HepG2 (cell line): ENCODE measurements at regions not wholly inside any gene's neighbourhood (a gene's known extent, or its start where the extent isn't known, plus 50 kb on each side); places are given as distances from the start of the nearest gene placed in this dataset.

Source experiments
- AGO1 ChIP-seq: fragments of 200-400 bp; formaldehyde crosslinking; IDR thresholded peaks from 2 replicates; pipeline ENCODE4 v1.6.1; 2017; ENCODE audit warnings: mild to moderate bottlenecking, low read depth, low read length, moderate library complexity; ENCODE audit not compliant: poor library complexity, severe bottlenecking
- ARID2 ChIP-seq: sonication (generic); formaldehyde crosslinking; IDR thresholded peaks from 2 replicates; pipeline ENCODE4 v1.8.1; 2022; ENCODE audit warnings: mild to moderate bottlenecking, missing genetic modification reagents, borderline replicate concordance
- BCL6 ChIP-seq: IDR thresholded peaks from 2 replicates; pipeline ENCODE4 v1.6.1; 2016; ENCODE audit warnings: missing genetic modification reagents, missing compliant biosample characterization
- EHMT2 ChIP-seq: fragments of 200-600 bp; sonication (generic); IDR thresholded peaks from 2 replicates; pipeline ENCODE4 v1.7.0; 2017; ENCODE audit warnings: antibody characterized with exemption, low read depth, low read length, borderline replicate concordance
- FOXA1 ChIP-seq, 2 experiments: fragments of 450-650 bp in 1 of 2; sonication (generic) in 1 of 2; formaldehyde crosslinking in 1 of 2; IDR thresholded peaks; 2 replicates each; pipeline versions ENCODE4 v1.4.0 to v1.6.1; 2016 to 2020; ENCODE audit warnings: missing genetic modification reagents in 1 of 2
- KAT2B ChIP-seq: fragments of 150-350 bp; IDR thresholded peaks from 2 replicates; pipeline ENCODE4 v1.6.1; 2014; ENCODE audit warnings: low read depth, low read length, borderline replicate concordance
- KLF13 ChIP-seq: sonication (generic); formaldehyde crosslinking; IDR thresholded peaks from 2 replicates; pipeline ENCODE4 v1.4.0; 2020; ENCODE audit warnings: mild to moderate bottlenecking, missing genetic modification reagents
- MED1 ChIP-seq: sonication (generic); formaldehyde crosslinking; IDR thresholded peaks from 2 replicates; pipeline ENCODE4 v1.4.0; 2020; ENCODE audit warnings: missing genetic modification reagents
- NFATC3 ChIP-seq: sonication (generic); formaldehyde crosslinking; IDR thresholded peaks from 2 replicates; pipeline ENCODE4 v1.5.1; 2020; ENCODE audit warnings: mild to moderate bottlenecking, missing genetic modification reagents
- RFXANK ChIP-seq: IDR thresholded peaks from 2 replicates; pipeline ENCODE4 v1.6.1; 2016
- SNAPC4 ChIP-seq: sonication (generic); formaldehyde crosslinking; IDR thresholded peaks from 2 replicates; pipeline ENCODE4 v1.4.0; 2020; ENCODE audit warnings: mild to moderate bottlenecking, missing genetic modification reagents
- TAF1 ChIP-seq: sonication (generic); formaldehyde crosslinking; IDR thresholded peaks from 2 replicates; pipeline ENCODE4 v1.4.0; 2020; ENCODE audit warnings: missing genetic modification reagents
- ZBTB7A ChIP-seq: sonication (generic); formaldehyde crosslinking; IDR thresholded peaks from 2 replicates; pipeline ENCODE4 v1.8.0; 2022; ENCODE audit warnings: mild to moderate bottlenecking, missing genetic modification reagents
- ZFP36L1 ChIP-seq: sonication (generic); formaldehyde crosslinking; IDR thresholded peaks from 2 replicates; pipeline ENCODE4 v1.8.0; 2022; ENCODE audit warnings: mild to moderate bottlenecking, missing genetic modification reagents, moderate library complexity
- ZFP36L2 ChIP-seq: sonication (generic); formaldehyde crosslinking; IDR thresholded peaks from 2 replicates; pipeline ENCODE4 v1.4.0; 2020; ENCODE audit warnings: missing genetic modification reagents
- ZFX ChIP-seq: sonication (generic); formaldehyde crosslinking; IDR thresholded peaks from 2 replicates; pipeline ENCODE4 v1.4.0; 2020; ENCODE audit warnings: mild to moderate bottlenecking, low read depth, missing genetic modification reagents, moderate library complexity
- ZNF883 ChIP-seq: sonication (generic); formaldehyde crosslinking; IDR thresholded peaks from 2 replicates; pipeline ENCODE4 v1.5.1; 2020; ENCODE audit warnings: mild to moderate bottlenecking, missing genetic modification reagents; ENCODE audit errors: not compliant biosample characterization
- TF ChIP-seq, protein P1 (sequence below): sonication (generic); formaldehyde crosslinking; IDR thresholded peaks from one replicate; pipeline ENCODE4 v1.5.1; 2020; ENCODE audit warnings: mild to moderate bottlenecking, missing genetic modification reagents; ENCODE audit errors: not compliant biosample characterization

DNA sequence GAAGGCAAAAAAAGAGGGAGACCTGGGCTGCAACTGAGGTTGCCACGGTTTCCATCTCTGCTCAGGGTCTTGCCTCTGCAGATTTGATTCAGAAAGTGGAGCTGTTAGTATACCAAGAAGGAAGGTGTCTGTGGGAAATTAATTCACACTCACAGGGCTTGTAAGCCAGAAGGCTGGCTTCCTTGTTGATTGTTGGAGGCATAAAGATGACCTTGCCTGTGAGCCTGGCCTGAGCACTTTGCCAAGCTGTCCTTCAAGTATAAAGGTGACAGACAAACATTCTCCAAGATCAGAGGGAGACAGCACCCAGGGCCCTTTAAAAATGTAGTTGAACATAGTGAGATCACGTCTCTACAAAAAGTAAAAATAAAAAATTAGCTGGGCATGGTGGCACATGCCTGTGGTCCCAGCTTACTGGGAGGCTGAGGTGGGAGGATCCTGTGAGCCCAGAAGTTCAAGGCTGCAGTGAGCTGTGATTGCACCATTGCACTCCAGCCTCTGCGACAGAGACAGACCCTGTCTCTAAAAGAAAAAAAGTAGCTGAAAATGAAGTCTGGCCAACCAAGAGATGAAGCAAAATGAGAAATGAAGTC is 91.2 kb upstream of the UXS1 start (continued):
- TF ChIP-seq, protein P1, sequence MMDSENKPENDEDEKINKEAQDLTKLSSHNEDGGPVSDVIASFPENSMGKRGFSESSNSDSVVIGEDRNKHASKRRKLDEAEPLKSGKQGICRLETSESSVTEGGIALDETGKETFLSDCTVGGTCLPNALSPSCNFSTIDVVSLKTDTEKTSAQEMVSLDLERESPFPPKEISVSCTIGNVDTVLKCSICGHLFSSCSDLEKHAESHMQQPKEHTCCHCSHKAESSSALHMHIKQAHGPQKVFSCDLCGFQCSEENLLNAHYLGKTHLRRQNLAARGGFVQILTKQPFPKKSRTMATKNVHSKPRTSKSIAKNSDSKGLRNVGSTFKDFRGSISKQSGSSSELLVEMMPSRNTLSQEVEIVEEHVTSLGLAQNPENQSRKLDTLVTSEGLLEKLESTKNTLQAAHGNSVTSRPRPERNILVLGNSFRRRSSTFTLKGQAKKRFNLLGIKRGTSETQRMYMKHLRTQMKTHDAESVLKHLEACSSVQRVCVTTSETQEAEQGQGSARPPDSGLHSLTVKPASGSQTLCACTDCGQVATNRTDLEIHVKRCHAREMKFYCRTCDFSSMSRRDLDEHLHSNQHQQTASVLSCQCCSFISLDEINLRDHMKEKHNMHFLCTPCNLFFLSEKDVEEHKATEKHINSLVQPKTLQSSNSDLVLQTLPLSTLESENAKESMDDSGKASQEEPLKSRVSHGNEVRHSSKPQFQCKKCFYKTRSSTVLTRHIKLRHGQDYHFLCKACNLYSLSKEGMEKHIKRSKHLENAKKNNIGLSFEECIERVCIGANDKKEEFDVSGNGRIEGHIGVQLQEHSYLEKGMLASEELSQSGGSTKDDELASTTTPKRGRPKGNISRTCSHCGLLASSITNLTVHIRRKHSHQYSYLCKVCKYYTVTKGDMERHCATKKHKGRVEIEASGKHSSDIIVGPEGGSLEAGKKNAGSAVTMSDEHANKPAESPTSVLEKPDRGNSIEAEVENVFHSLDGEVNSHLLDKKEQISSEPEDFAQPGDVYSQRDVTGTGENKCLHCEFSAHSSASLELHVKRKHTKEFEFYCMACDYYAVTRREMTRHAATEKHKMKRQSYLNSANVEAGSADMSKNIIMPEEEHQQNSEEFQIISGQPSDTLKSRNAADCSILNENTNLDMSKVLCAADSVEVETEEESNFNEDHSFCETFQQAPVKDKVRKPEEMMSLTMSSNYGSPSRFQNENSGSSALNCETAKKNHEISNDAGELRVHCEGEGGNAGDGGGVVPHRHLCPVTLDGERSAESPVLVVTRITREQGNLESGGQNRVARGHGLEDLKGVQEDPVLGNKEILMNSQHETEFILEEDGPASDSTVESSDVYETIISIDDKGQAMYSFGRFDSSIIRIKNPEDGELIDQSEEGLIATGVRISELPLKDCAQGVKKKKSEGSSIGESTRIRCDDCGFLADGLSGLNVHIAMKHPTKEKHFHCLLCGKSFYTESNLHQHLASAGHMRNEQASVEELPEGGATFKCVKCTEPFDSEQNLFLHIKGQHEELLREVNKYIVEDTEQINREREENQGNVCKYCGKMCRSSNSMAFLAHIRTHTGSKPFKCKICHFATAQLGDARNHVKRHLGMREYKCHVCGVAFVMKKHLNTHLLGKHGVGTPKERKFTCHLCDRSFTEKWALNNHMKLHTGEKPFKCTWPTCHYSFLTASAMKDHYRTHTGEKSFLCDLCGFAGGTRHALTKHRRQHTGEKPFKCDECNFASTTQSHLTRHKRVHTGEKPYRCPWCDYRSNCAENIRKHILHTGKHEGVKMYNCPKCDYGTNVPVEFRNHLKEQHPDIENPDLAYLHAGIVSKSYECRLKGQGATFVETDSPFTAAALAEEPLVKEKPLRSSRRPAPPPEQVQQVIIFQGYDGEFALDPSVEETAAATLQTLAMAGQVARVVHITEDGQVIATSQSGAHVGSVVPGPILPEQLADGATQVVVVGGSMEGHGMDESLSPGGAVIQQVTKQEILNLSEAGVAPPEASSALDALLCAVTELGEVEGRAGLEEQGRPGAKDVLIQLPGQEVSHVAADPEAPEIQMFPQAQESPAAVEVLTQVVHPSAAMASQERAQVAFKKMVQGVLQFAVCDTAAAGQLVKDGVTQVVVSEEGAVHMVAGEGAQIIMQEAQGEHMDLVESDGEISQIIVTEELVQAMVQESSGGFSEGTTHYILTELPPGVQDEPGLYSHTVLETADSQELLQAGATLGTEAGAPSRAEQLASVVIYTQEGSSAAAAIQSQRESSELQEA (CRISPR knock-in tag) = no peak
- TF ChIP-seq AGO1 = no peak
- no peak for TF ChIP-seq KLF13 (CRISPR knock-in tag)
- TF ChIP-seq TAF1 (CRISPR knock-in tag) = peak; percentile 23; the same call in 1 of the 2 replicates
- TF ChIP-seq MED1 (CRISPR knock-in tag) = peak; percentile 66; the same call in 1 of the 2 replicates
- TF ChIP-seq KAT2B = no peak
- TF ChIP-seq FOXA1 (IDR thresholded peaks at IDR 0.05) = no peak
- no peak for TF ChIP-seq FOXA1 (CRISPR knock-in tag; IDR thresholded peaks at IDR 0.05)
- TF ChIP-seq SNAPC4 (CRISPR knock-in tag) = no peak
- no peak for TF ChIP-seq ZNF883 (CRISPR knock-in tag)
- TF ChIP-seq ZFP36L2 (CRISPR knock-in tag) = no peak
- TF ChIP-seq ARID2 (CRISPR knock-in tag) = no peak
- TF ChIP-seq EHMT2 = no peak; the same call in 1 of the 2 replicates
- TF ChIP-seq ZBTB7A (CRISPR knock-in tag) = no peak
- TF ChIP-seq ZFP36L1 (CRISPR knock-in tag) = no peak
- no peak for TF ChIP-seq NFATC3
- TF ChIP-seq BCL6 (CRISPR knock-in tag) = peak; percentile 68
- no peak for TF ChIP-seq RFXANK (CRISPR knock-in tag)
- no peak for TF ChIP-seq ZFX (CRISPR knock-in tag)
